ENCODE measurements at regions not wholly inside any gene's neighbourhood (a gene's known extent, or its start where the extent isn't known, plus 50 kb on each side); places are given as distances from the start of the nearest gene placed in this dataset.

DNA sequence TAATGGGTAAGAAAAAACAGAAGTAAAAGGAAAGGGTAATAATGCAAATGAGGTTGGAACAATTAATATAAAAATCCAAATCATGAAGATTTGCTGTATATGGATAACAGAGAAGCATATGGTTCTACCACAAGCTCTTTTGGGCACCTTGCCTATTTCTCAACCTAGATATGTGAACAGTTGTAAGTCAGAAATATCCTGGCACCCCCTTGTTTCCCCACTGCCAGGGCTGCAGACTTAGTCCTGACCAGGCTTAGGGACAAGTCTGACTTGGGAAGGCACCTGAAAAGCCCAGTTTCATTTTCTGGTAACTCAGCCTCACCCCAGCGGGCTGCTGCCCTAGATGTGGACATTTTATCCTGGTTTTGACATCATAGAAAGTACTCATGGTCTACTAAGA is 183.2 kb upstream of the STAC start:
- Histone ChIP-seq H3K4me2 (ENCODE audit: low read length) (no peak overlapping the region), H3K27ac (ENCODE audit: low read length) (no peak overlapping the region), H4K20me1 (ENCODE audit: insufficient read depth, low read length) (no peaks in the 10 kb centered on the region), H3K4me1 (ENCODE audit: low read length) (no peaks in the 10 kb centered on the region), H3K9ac (ENCODE audit: low read length) (no peak overlapping the region), H3K4me3 (ENCODE audit: low read length) (no peak overlapping the region), H3K27me3 (ENCODE audit: low read depth, low read length) (no peaks in the 10 kb centered on the region), H3K9me3 (ENCODE audit: insufficient read depth, low read length) (no peaks in the 10 kb centered on the region), H3K36me3 (replicated peaks; ENCODE audit: low read depth, low read length) (no peaks in the 10 kb centered on the region), H3K79me2 (ENCODE audit: low read length) (no peaks in the 10 kb centered on the region), H2AFZ (ENCODE audit: low read depth, low read length) (no peak overlapping the region)
- no peak for TF ChIP-seq EZH2phosphoT487 (IDR thresholded peaks at IDR 0.05; ENCODE audit: low read depth)
- TF ChIP-seq, protein P1, sequence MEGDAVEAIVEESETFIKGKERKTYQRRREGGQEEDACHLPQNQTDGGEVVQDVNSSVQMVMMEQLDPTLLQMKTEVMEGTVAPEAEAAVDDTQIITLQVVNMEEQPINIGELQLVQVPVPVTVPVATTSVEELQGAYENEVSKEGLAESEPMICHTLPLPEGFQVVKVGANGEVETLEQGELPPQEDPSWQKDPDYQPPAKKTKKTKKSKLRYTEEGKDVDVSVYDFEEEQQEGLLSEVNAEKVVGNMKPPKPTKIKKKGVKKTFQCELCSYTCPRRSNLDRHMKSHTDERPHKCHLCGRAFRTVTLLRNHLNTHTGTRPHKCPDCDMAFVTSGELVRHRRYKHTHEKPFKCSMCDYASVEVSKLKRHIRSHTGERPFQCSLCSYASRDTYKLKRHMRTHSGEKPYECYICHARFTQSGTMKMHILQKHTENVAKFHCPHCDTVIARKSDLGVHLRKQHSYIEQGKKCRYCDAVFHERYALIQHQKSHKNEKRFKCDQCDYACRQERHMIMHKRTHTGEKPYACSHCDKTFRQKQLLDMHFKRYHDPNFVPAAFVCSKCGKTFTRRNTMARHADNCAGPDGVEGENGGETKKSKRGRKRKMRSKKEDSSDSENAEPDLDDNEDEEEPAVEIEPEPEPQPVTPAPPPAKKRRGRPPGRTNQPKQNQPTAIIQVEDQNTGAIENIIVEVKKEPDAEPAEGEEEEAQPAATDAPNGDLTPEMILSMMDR (IDR thresholded peaks at IDR 0.05; ENCODE audit: low read depth, low read length): no peak

DNA sequence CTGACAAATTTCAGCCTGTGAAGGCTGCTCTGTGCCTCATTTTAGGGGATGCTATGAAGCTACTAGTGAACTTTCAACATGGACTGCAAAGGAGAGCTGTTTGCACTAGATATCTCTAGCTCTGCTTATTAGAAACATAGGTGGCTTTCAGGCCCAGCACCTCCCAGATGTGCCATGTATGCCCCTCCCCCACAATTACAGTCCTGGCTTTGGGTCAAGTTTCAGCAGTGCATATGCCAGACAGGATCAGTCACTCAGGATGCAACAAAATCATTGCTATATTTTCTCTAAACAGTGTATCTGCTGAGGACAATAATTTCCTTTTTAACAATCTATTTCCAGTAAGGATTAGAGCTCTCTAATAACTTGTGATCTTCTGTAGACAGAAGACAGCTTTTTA is 178.8 kb upstream of the STAC start:
- TF ChIP-seq, protein P1 (IDR thresholded peaks at IDR 0.05; ENCODE audit: low read depth, low read length): no peak
- no peak for TF ChIP-seq EZH2phosphoT487 (IDR thresholded peaks at IDR 0.05; ENCODE audit: low read depth)
- H3K79me2 ChIP-seq (ENCODE audit: low read length): no peaks in the 10 kb centered on the region
- H3K27ac ChIP-seq (ENCODE audit: low read length): no peak overlapping the region
- H3K27me3 ChIP-seq (ENCODE audit: low read depth, low read length): no peaks in the 10 kb centered on the region
- no peak overlapping the region for H3K4me3 ChIP-seq (ENCODE audit: low read length)
- no peak overlapping the region for H2AFZ ChIP-seq (ENCODE audit: low read depth, low read length)
- H3K36me3 ChIP-seq (replicated peaks; ENCODE audit: low read depth, low read length): no peaks in the 10 kb centered on the region
- no peak overlapping the region for H3K9ac ChIP-seq (ENCODE audit: low read length)
- no peak overlapping the region for H3K4me2 ChIP-seq (ENCODE audit: low read length)
- no peaks in the 10 kb centered on the region for H4K20me1 ChIP-seq (ENCODE audit: insufficient read depth, low read length)
- no peaks in the 10 kb centered on the region for H3K4me1 ChIP-seq (ENCODE audit: low read length)
- H3K9me3 ChIP-seq (ENCODE audit: insufficient read depth, low read length): no peaks in the 10 kb centered on the region

DNA sequence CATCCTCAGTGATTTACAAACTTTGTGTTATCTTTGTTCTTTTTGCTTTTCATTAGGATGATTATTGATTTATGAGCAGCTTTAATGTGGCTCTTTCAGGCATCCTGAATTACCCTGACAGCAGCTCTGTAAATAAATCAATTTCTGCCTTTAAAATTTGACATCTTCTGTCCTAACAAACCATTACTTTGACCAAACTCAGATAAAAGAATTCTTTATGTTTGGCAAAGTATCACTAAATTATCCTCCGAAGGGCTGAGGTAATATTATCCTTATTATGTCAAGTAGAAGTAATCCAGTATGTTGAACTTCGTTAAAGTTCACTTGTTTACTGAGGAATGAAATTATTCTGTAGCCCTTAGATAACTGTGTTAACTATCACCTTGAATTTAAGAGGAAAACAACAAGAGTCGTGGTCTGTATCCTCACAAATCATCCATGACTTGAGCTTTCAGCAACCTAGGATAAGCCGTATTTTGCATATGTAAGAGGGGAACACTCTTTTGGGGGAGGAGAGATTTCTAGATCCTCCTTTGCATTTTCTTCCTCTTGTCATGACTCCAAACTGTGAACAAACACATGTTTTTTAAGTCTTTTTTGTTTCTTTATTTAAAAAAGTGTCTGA is 173.2 kb upstream of the STAC start:
- H2AFZ ChIP-seq (ENCODE audit: low read depth, low read length): no peak overlapping the region
- H3K4me1 ChIP-seq (ENCODE audit: low read length): no peaks in the 10 kb centered on the region
- H4K20me1 ChIP-seq (ENCODE audit: insufficient read depth, low read length): no peaks in the 10 kb centered on the region
- TF ChIP-seq EZH2phosphoT487 (IDR thresholded peaks at IDR 0.05; ENCODE audit: low read depth): no peak
- TF ChIP-seq, protein P1 (IDR thresholded peaks at IDR 0.05; ENCODE audit: low read depth, low read length): no peak
- no peak overlapping the region for H3K27ac ChIP-seq (ENCODE audit: low read length)
- H3K4me2 ChIP-seq (ENCODE audit: low read length): no peak overlapping the region
- no peaks in the 10 kb centered on the region for H3K79me2 ChIP-seq (ENCODE audit: low read length)
- no peak overlapping the region for H3K4me3 ChIP-seq (ENCODE audit: low read length)
- no peaks in the 10 kb centered on the region for H3K27me3 ChIP-seq (ENCODE audit: low read depth, low read length)
- H3K9ac ChIP-seq (ENCODE audit: low read length): no peak overlapping the region
- H3K9me3 ChIP-seq (ENCODE audit: insufficient read depth, low read length): no peaks in the 10 kb centered on the region
- no peaks in the 10 kb centered on the region for H3K36me3 ChIP-seq (replicated peaks; ENCODE audit: low read depth, low read length)

DNA sequence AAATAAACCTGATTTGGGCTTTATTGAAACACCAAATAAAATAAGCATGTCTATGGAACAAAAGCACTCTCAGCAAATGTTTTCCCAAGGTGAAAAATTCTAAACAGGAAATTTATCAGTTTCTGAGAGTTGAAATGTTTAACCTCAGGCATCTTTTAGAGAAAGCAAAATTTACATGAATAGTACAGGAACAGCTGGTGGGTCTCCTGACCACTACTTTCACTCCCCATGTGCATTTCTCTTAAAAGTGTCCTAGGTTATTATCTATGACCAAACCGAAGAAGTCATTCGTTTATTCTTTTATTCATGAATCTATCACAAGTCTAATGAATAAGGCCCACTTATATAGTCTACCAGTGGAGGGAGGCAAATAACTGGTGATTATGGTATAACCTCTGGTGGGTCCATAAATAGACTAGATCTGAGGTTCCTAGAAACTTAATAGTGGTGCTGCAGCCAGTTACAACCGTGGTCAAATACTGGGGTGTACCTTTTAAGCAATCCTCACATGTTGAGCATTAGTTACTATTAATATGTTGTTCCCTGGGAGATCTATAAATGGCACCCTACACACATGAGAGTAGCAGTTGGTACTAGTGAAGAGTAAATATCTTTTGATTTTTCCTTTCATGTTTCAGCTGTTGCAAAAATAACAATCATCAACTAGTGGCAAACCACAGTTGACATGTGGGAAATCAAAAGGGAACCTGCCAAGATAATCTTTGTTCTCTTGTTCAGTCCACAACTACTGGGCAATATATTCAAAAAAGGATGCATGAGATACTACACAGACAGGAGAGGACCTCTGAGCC is 169.3 kb upstream of the STAC start:
- Histone ChIP-seq H3K4me2 (ENCODE audit: low read length) (no peak overlapping the region), H3K9ac (ENCODE audit: low read length) (no peak overlapping the region), H3K36me3 (replicated peaks; ENCODE audit: low read depth, low read length) (no peaks in the 10 kb centered on the region), H4K20me1 (ENCODE audit: insufficient read depth, low read length) (no peaks in the 10 kb centered on the region), H2AFZ (ENCODE audit: low read depth, low read length) (no peak overlapping the region), H3K9me3 (ENCODE audit: insufficient read depth, low read length) (no peaks in the 10 kb centered on the region), H3K27me3 (ENCODE audit: low read depth, low read length) (no peaks in the 10 kb centered on the region), H3K27ac (ENCODE audit: low read length) (no peak overlapping the region), H3K79me2 (ENCODE audit: low read length) (no peaks in the 10 kb centered on the region), H3K4me1 (ENCODE audit: low read length) (no peaks in the 10 kb centered on the region), H3K4me3 (ENCODE audit: low read length) (no peak overlapping the region)
- TF ChIP-seq EZH2phosphoT487 (IDR thresholded peaks at IDR 0.05; ENCODE audit: low read depth): no peak
- TF ChIP-seq, protein P1 (IDR thresholded peaks at IDR 0.05; ENCODE audit: low read depth, low read length): peak; percentile 37

All from OCI-LY3 (cell line).